ENCODE measurements at regions not wholly inside any gene's neighbourhood (a gene's known extent, or its start where the extent isn't known, plus 50 kb on each side); places are given as distances from the start of the nearest gene placed in this dataset.

- TF ChIP-seq POLR2A (IDR thresholded peaks at IDR 0.05): no peak
- no peak for TF ChIP-seq CTCF (IDR thresholded peaks at IDR 0.05)
Measured at GRCh38 chr9:74443036-74443750, 53.9 kb upstream of the RORB start.
